GM23338 (cell line): ENCODE measurements at regions not wholly inside any gene's neighbourhood (a gene's known extent, or its start where the extent isn't known, plus 50 kb on each side); places are given as distances from the start of the nearest gene placed in this dataset.

ENCODE experiments used
- ATAC-seq: fragments of 200-7000 bp; cut with Tn5 transposase; 3 replicates; pipeline ENCODE4 v1.9.1; 2020
- DNase-seq: peaks from one replicate; pipeline ENCODE4 v3.0.0-alpha.2; 2015; ENCODE audit warnings: low spot score
- H2AFZ ChIP-seq: fragments of 200-600 bp; sonication (generic); 2 replicates; pipeline ENCODE4 v1.8.0; 2016; ENCODE audit warnings: antibody characterized with exemption, mild to moderate bottlenecking, moderate library complexity
- H3F3A ChIP-seq: fragments of 200-600 bp; sonication (generic); replicated peaks from 2 replicates; pipeline ENCODE4 v1.8.0; 2017; ENCODE audit warnings: antibody characterized with exemption, mixed run types, low read depth
- H3K27ac ChIP-seq: fragments of 200-600 bp; sonication (generic); 2 replicates; pipeline ENCODE4 v1.6.1; 2016; ENCODE audit warnings: low read depth
- H3K27me3 ChIP-seq: fragments of 200-600 bp; sonication (generic); 2 replicates; pipeline ENCODE4 v1.8.0; 2016; ENCODE audit warnings: mild to moderate bottlenecking, mixed run types, moderate library complexity; ENCODE audit not compliant: insufficient read depth
- H3K36me3 ChIP-seq: fragments of 200-600 bp; sonication (generic); 2 replicates; pipeline ENCODE4 v1.8.0; 2016; ENCODE audit warnings: mild to moderate bottlenecking; ENCODE audit not compliant: insufficient read depth
- H3K4me1 ChIP-seq: fragments of 200-600 bp; sonication (generic); 2 replicates; pipeline ENCODE4 v1.8.0; 2016; ENCODE audit warnings: mild to moderate bottlenecking, moderate library complexity; ENCODE audit not compliant: insufficient read depth
- H3K4me2 ChIP-seq: fragments of 200-600 bp; sonication (generic); 2 replicates; pipeline ENCODE4 v1.7.1; 2017; ENCODE audit warnings: mixed run types
- H3K4me3 ChIP-seq: fragments of 200-600 bp; sonication (generic); 2 replicates; pipeline ENCODE4 v1.6.1; 2016; ENCODE audit warnings: mixed run types
- H3K79me2 ChIP-seq: fragments of 200-600 bp; sonication (generic); replicated peaks from 2 replicates; pipeline ENCODE4 v1.8.0; 2017; ENCODE audit warnings: mild to moderate bottlenecking; ENCODE audit not compliant: insufficient read depth
- H3K9me2 ChIP-seq: fragments of 200-600 bp; sonication (generic); 2 replicates; pipeline ENCODE4 v1.8.0; 2017; ENCODE audit not compliant: insufficient read depth
- H4K20me1 ChIP-seq: fragments of 200-600 bp; sonication (generic); replicated peaks from 2 replicates; pipeline ENCODE4 v1.8.0; 2017; ENCODE audit warnings: mild to moderate bottlenecking; ENCODE audit not compliant: insufficient read depth
- H3K27ac Mint-ChIP-seq: 2 replicates; pipeline ENCODE4 v1.8.0; 2020; ENCODE audit warnings: inconsistent platforms, mild to moderate bottlenecking, moderate library complexity, mixed read lengths
- H3K27me3 Mint-ChIP-seq: 3 replicates; pipeline ENCODE4 v1.8.0; 2022; ENCODE audit warnings: low read depth, mild to moderate bottlenecking, moderate library complexity, mixed read lengths, inconsistent platforms; ENCODE audit not compliant: insufficient read depth, poor library complexity
- H3K36me3 Mint-ChIP-seq: 3 replicates; pipeline ENCODE4 v1.8.0; 2021; ENCODE audit warnings: low read depth, mild to moderate bottlenecking, inconsistent platforms, moderate library complexity, mixed read lengths
- H3K4me1 Mint-ChIP-seq: 3 replicates; pipeline ENCODE4 v1.8.0; 2020; ENCODE audit warnings: mild to moderate bottlenecking, inconsistent platforms, mixed read lengths
- H3K4me3 Mint-ChIP-seq: 3 replicates; pipeline ENCODE4 v1.8.0; 2021; ENCODE audit warnings: moderate library complexity, mild to moderate bottlenecking, inconsistent platforms, mixed read lengths
- H3K9me3 Mint-ChIP-seq: 3 replicates; pipeline ENCODE4 v1.8.0; 2020; ENCODE audit warnings: moderate library complexity, mild to moderate bottlenecking, inconsistent platforms, mixed read lengths
- CREB1 ChIP-seq: fragments of 250-450 bp; sonication (Bioruptor Pico); IDR thresholded peaks from 2 replicates; pipeline ENCODE4 v1.5.0; 2020; ENCODE audit warnings: low read depth, mild to moderate bottlenecking, moderate library complexity
- CTCF ChIP-seq, 2 experiments: fragments of 200-600 bp in 1 of 2; sonication (generic) in 1 of 2; conservative IDR thresholded peaks; 2 replicates each; pipeline versions ENCODE4 v1.5.1 to v1.6.1; 2016 to 2017; ENCODE audit warnings: antibody characterized with exemption in 2 of 2, low read depth in 2 of 2, mild to moderate bottlenecking in 2 of 2, moderate library complexity in 1 of 2
- EZH2 ChIP-seq: fragments of 200-600 bp; sonication (generic); IDR thresholded peaks from one replicate; pipeline ENCODE4 v1.8.0; 2017; ENCODE audit warnings: antibody characterized with exemption, mild to moderate bottlenecking, low read depth; ENCODE audit not compliant: unreplicated experiment
- EZH2phosphoT487 ChIP-seq: fragments of 200-600 bp; sonication (generic); IDR thresholded peaks from one replicate; pipeline ENCODE4 v1.8.1; 2018; ENCODE audit warnings: antibody characterized with exemption; ENCODE audit not compliant: unreplicated experiment
- JUNB ChIP-seq: IDR thresholded peaks from one replicate; pipeline ENCODE4 v1.6.1; 2016; ENCODE audit warnings: antibody characterized with exemption; ENCODE audit not compliant: unreplicated experiment
- NANOG ChIP-seq: IDR thresholded peaks from 2 replicates; pipeline ENCODE4 v1.6.1; 2016; ENCODE audit warnings: antibody characterized with exemption, borderline replicate concordance
- POLR2AphosphoS5 ChIP-seq: IDR thresholded peaks from 2 replicates; pipeline ENCODE4 v1.6.1; 2016; ENCODE audit warnings: antibody characterized with exemption, low read depth
- STAT1 ChIP-seq: IDR thresholded peaks from one replicate; pipeline ENCODE4 v1.6.1; 2016; ENCODE audit warnings: antibody characterized with exemption; ENCODE audit not compliant: unreplicated experiment
- ZNF114 ChIP-seq: fragments of 250-450 bp; sonication (Bioruptor Pico); IDR thresholded peaks from 2 replicates; pipeline ENCODE4 v1.5.0; 2020; ENCODE audit warnings: mild to moderate bottlenecking, moderate library complexity
- ZNF331 ChIP-seq: fragments of 250-450 bp; sonication (Bioruptor Pico); IDR thresholded peaks from 2 replicates; pipeline ENCODE4 v1.5.0; 2020; ENCODE audit warnings: low read depth, mild to moderate bottlenecking, moderate library complexity
- ZNF462 ChIP-seq: fragments of 250-450 bp; sonication (Bioruptor Pico); IDR thresholded peaks from 2 replicates; pipeline ENCODE4 v1.5.0; 2020; ENCODE audit warnings: mild to moderate bottlenecking, moderate library complexity
- TF ChIP-seq, protein P1 (sequence below): IDR thresholded peaks from one replicate; pipeline ENCODE4 v1.6.1; 2018; ENCODE audit warnings: antibody characterized with exemption; ENCODE audit not compliant: unreplicated experiment
- TF ChIP-seq, protein P2 (sequence below): IDR thresholded peaks from 2 replicates; pipeline ENCODE4 v1.6.1; 2016; ENCODE audit warnings: antibody characterized with exemption

DNA sequence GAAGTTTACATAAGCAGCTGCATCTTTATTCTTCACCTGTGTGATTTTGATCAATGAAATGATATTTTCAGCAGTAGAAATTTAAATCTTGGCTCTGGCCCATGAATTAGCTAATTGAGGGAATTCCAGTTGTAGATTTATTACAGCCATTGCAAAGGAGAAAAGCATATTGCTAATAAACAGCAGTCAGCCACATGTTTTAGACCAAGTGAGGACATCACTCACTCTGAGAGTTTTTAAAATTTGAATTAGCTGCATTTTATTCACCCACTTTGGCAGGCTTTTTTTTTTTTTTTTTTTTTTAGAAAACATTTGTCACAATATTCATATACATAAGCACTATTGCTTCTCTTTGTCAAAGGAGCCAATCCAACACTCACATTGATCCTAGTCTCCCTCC is 479.4 kb upstream of the VRK2 start:
- no peak for ATAC-seq
- no peak overlapping the region for H3K27ac Mint-ChIP-seq
- TF ChIP-seq CTCF (conservative IDR thresholded peaks at IDR 0.05; ENCODE audit: low read depth in 2 of 2) (no peak), ZNF114 (CRISPR knock-in tag) (no peak), EZH2 (no peak), NANOG (no peak), JUNB (no peak), CREB1 (CRISPR knock-in tag) (no peak), ZNF462 (CRISPR knock-in tag) (no peak), ZNF331 (CRISPR knock-in tag) (no peak), STAT1 (no peak), POLR2AphosphoS5 (no peak), EZH2phosphoT487 (no peak)
- TF ChIP-seq, protein P1, sequence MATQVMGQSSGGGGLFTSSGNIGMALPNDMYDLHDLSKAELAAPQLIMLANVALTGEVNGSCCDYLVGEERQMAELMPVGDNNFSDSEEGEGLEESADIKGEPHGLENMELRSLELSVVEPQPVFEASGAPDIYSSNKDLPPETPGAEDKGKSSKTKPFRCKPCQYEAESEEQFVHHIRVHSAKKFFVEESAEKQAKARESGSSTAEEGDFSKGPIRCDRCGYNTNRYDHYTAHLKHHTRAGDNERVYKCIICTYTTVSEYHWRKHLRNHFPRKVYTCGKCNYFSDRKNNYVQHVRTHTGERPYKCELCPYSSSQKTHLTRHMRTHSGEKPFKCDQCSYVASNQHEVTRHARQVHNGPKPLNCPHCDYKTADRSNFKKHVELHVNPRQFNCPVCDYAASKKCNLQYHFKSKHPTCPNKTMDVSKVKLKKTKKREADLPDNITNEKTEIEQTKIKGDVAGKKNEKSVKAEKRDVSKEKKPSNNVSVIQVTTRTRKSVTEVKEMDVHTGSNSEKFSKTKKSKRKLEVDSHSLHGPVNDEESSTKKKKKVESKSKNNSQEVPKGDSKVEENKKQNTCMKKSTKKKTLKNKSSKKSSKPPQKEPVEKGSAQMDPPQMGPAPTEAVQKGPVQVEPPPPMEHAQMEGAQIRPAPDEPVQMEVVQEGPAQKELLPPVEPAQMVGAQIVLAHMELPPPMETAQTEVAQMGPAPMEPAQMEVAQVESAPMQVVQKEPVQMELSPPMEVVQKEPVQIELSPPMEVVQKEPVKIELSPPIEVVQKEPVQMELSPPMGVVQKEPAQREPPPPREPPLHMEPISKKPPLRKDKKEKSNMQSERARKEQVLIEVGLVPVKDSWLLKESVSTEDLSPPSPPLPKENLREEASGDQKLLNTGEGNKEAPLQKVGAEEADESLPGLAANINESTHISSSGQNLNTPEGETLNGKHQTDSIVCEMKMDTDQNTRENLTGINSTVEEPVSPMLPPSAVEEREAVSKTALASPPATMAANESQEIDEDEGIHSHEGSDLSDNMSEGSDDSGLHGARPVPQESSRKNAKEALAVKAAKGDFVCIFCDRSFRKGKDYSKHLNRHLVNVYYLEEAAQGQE, result no peak
- TF ChIP-seq, protein P2, sequence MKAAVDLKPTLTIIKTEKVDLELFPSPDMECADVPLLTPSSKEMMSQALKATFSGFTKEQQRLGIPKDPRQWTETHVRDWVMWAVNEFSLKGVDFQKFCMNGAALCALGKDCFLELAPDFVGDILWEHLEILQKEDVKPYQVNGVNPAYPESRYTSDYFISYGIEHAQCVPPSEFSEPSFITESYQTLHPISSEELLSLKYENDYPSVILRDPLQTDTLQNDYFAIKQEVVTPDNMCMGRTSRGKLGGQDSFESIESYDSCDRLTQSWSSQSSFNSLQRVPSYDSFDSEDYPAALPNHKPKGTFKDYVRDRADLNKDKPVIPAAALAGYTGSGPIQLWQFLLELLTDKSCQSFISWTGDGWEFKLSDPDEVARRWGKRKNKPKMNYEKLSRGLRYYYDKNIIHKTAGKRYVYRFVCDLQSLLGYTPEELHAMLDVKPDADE, result no peak

More for the DNA sequence above, 479.4 kb upstream of the VRK2 start:
- Mint-ChIP-seq H3K9me3 (no peaks in the 10 kb centered on the region), H3K4me1 (no peaks in the 10 kb centered on the region), H3K4me3 (no peak overlapping the region), H3K36me3 (no peaks in the 10 kb centered on the region), H3K27me3 (no peaks in the 10 kb centered on the region)
- H4K20me1 ChIP-seq, result no peaks in the 10 kb centered on the region
- H3K79me2 ChIP-seq, result no peaks in the 10 kb centered on the region
- no peaks in the 10 kb centered on the region for H3K27me3 ChIP-seq
- no peaks in the 10 kb centered on the region; the same call in 1 of the 2 replicates for H3K9me2 ChIP-seq
- no peak overlapping the region for H3K27ac ChIP-seq
- no peak overlapping the region for H3K4me3 ChIP-seq
- DNase-seq, result no peak
- no peaks in the 10 kb centered on the region for H3F3A ChIP-seq
- H3K36me3 ChIP-seq, result no peaks in the 10 kb centered on the region
- no peaks in the 10 kb centered on the region for H3K4me1 ChIP-seq
- H2AFZ ChIP-seq, result no peak overlapping the region
- H3K4me2 ChIP-seq, result no peak overlapping the region
